IMR-90 (cell line): ENCODE measurements at regions not wholly inside any gene's neighbourhood (a gene's known extent, or its start where the extent isn't known, plus 50 kb on each side); places are given as distances from the start of the nearest gene placed in this dataset.
"Not testable (repeated sequence)": the region's sequence is repeated elsewhere in the genome, so short reads cannot be mapped to it uniquely, and the experiment has no call there.

ENCODE experiments used
- ATAC-seq: fragments of 200-7000 bp; cut with Tn5 transposase; 2 replicates; pipeline ENCODE4 v1.9.1; 2020; ENCODE audit warnings: low read depth, mild to moderate bottlenecking, moderate library complexity
- BruUV-seq: library from RNA; stranded (reverse); fragments of 400-500 nt; replicated peaks from 2 replicates; lab custom pipeline; 2021; lab: Mats Ljungman, UMichigan
- CTCF ChIA-PET: fragments of 300-600 bp; formaldehyde crosslinking; extraction: SDS; loops from one replicate; lab custom pipeline; 2021; ENCODE audit warnings: antibody characterized with exemption; lab: Yijun Ruan, JAX
- POLR2A ChIA-PET: fragments of 300-600 bp; sonication (Branson Sonifier 250); formaldehyde crosslinking; loops from one replicate; lab custom pipeline; 2022; ENCODE audit warnings: antibody characterized with exemption; ENCODE audit not compliant: unreplicated experiment; lab: Charles Lee
- DNase-seq: peaks from one replicate; pipeline ENCODE4 v3.0.0; 2013
- H2AFZ ChIP-seq: replicated peaks from 2 replicates; pipeline ENCODE3; 2013; ENCODE audit warnings: low read length, mild to moderate bottlenecking; ENCODE audit not compliant: poor library complexity
- H2AK5ac ChIP-seq: 2 replicates; pipeline ENCODE4 v1.6.1; 2013; ENCODE audit warnings: low read depth, low read length, inconsistent platforms
- H2AK9ac ChIP-seq: replicated peaks from 2 replicates; pipeline ENCODE3; 2013; ENCODE audit warnings: mild to moderate bottlenecking, low read depth, low read length, moderate library complexity; ENCODE audit not compliant: poor library complexity
- H2BK120ac ChIP-seq: 2 replicates; pipeline ENCODE4 v1.6.1; 2013; ENCODE audit warnings: low read depth, low read length, inconsistent platforms
- H2BK15ac ChIP-seq: 3 replicates; pipeline ENCODE4 v1.6.1; 2013; ENCODE audit warnings: low read depth, low read length, inconsistent platforms
- H2BK20ac ChIP-seq: 2 replicates; pipeline ENCODE4 v1.6.1; 2013; ENCODE audit warnings: low read depth, mild to moderate bottlenecking, inconsistent platforms, low read length, moderate library complexity
- H2BK5ac ChIP-seq: 2 replicates; pipeline ENCODE4 v1.6.1; 2013; ENCODE audit warnings: mild to moderate bottlenecking, low read depth, low read length, inconsistent platforms; ENCODE audit not compliant: poor library complexity, severe bottlenecking
- H3K14ac ChIP-seq: replicated peaks from 2 replicates; pipeline ENCODE4 v1.6.1; 2013; ENCODE audit warnings: low read depth, low read length, inconsistent platforms
- H3K18ac ChIP-seq: 2 replicates; pipeline ENCODE4 v1.6.1; 2013; ENCODE audit warnings: low read depth, low read length, control low read depth
- H3K23ac ChIP-seq: 2 replicates; pipeline ENCODE4 v1.6.1; 2013; ENCODE audit warnings: low read depth, low read length, inconsistent platforms
- H3K27ac ChIP-seq: 2 replicates; pipeline ENCODE4 v1.5.1; 2013; ENCODE audit warnings: mild to moderate bottlenecking, control low read depth, low read length; ENCODE audit not compliant: insufficient read depth
- H3K27me3 ChIP-seq: 2 replicates; pipeline ENCODE4 v1.6.1; 2013; ENCODE audit warnings: low read length; ENCODE audit not compliant: control insufficient read depth, insufficient read depth
- H3K36me3 ChIP-seq: 2 replicates; pipeline ENCODE4 v1.6.1; 2013; ENCODE audit warnings: low read length, mixed read lengths; ENCODE audit not compliant: control insufficient read depth, insufficient read depth
- H3K4ac ChIP-seq: 2 replicates; pipeline ENCODE4 v1.6.1; 2013; ENCODE audit warnings: low read depth, low read length, inconsistent platforms
- H3K4me1 ChIP-seq: 2 replicates; pipeline ENCODE4 v1.6.1; 2013; ENCODE audit warnings: low read length, mixed read lengths; ENCODE audit not compliant: control insufficient read depth, insufficient read depth
- H3K4me2 ChIP-seq: 2 replicates; pipeline ENCODE4 v1.6.1; 2013; ENCODE audit warnings: low read depth, mild to moderate bottlenecking, control low read depth, low read length, moderate library complexity
- H3K4me3 ChIP-seq: 2 replicates; pipeline ENCODE4 v1.5.1; 2013; ENCODE audit warnings: low read depth, mild to moderate bottlenecking, control low read depth, low read length, moderate library complexity; ENCODE audit not compliant: insufficient read depth
- H3K56ac ChIP-seq: 2 replicates; pipeline ENCODE4 v1.6.1; 2013; ENCODE audit warnings: low read length, inconsistent platforms; ENCODE audit not compliant: insufficient read depth; ENCODE audit errors: extremely low read depth
- H3K79me1 ChIP-seq, 2 experiments: 2 replicates each; pipeline ENCODE4 v1.6.1; 2013; ENCODE audit warnings: low read length in 2 of 2, inconsistent platforms in 1 of 2, low read depth in 1 of 2
- H3K9ac ChIP-seq: 2 replicates; pipeline ENCODE4 v1.6.1; 2013; ENCODE audit warnings: low read depth, low read length, control low read depth
- H3K9me1 ChIP-seq: 2 replicates; pipeline ENCODE4 v1.6.1; 2013; ENCODE audit warnings: low read length, inconsistent platforms; ENCODE audit not compliant: insufficient read depth
- H3K9me3 ChIP-seq: 2 replicates; pipeline ENCODE4 v1.6.1; 2013; ENCODE audit warnings: low read length; ENCODE audit not compliant: control insufficient read depth, insufficient read depth
- H4K20me1 ChIP-seq: 2 replicates; pipeline ENCODE4 v1.6.1; 2013; ENCODE audit warnings: low read length, inconsistent platforms; ENCODE audit not compliant: insufficient read depth
- H4K5ac ChIP-seq: 2 replicates; pipeline ENCODE4 v1.6.1; 2013; ENCODE audit warnings: mild to moderate bottlenecking, low read depth, low read length, control low read depth
- H4K8ac ChIP-seq, 2 experiments: 2 replicates each; pipeline ENCODE4 v1.6.1; 2013; ENCODE audit warnings: low read depth in 2 of 2, low read length in 2 of 2, control low read depth in 1 of 2, inconsistent platforms in 1 of 2
- H4K91ac ChIP-seq: 2 replicates; pipeline ENCODE4 v1.6.1; 2013; ENCODE audit warnings: low read depth, low read length, inconsistent platforms; ENCODE audit not compliant: insufficient read depth
- CTCF ChIP-seq: conservative IDR thresholded peaks from 2 replicates; pipeline ENCODE4 v1.5.1; 2012; ENCODE audit warnings: mild to moderate bottlenecking, low read depth, low read length, improper control_type of control experiment
- whole genome bisulfite sequencing, 2 experiments: methylation state at CpG; one replicate each; pipeline versions ENCODE4 v1.1.5 to v1.1.7; 2013; ENCODE audit warnings: missing lambda C conversion rate in 2 of 2; ENCODE audit not compliant: insufficient read length in 1 of 2; ENCODE audit errors: extremely low coverage in 2 of 2; 5-methylcytosine and 5-hydroxymethylcytosine counted together
- dilution Hi-C: fragments of 300-500 bp; cut with HindIII; formaldehyde crosslinking; loops from one replicate; pipeline ENCODE4 v1.14.3; 2018; ENCODE audit warnings: low sequenced_read_pairs; ENCODE audit not compliant: unreplicated experiment
- in situ Hi-C: fragments of 300-500 bp; cut with MboI; formaldehyde crosslinking; loops from 3 replicates; pipeline ENCODE4 v1.14.3; 2019; ENCODE audit warnings: low sequenced_read_pairs, inconsistent platforms, mixed read lengths
- intact Hi-C: fragments of 100-400 bp; cut with micrococcal nuclease; formaldehyde crosslinking; loops from 2 replicates; pipeline ENCODE4 v1.10.0; 2022

- TF ChIP-seq CTCF = no peak
- no peaks in the 10 kb centered on the region for H3K27me3 ChIP-seq
- H3K4me1 ChIP-seq = no peaks in the 10 kb centered on the region
- H4K20me1 ChIP-seq = no peaks in the 10 kb centered on the region
- H4K91ac ChIP-seq = no peak overlapping the region
- no peak overlapping the region for H2AK5ac ChIP-seq
- H2BK5ac ChIP-seq = peak overlapping the region; percentile 10
- no peaks in the 10 kb centered on the region for H3K9me1 ChIP-seq
- no peak overlapping the region for H3K9ac ChIP-seq
- DNase-seq = no peak
- in situ Hi-C loops (no loop called here), intact Hi-C loops (no loop called here), dilution Hi-C loops (no loop called here)
- H3K14ac ChIP-seq = no peak overlapping the region
- CTCF ChIA-PET = no interaction called here
- H4K5ac ChIP-seq = no peak overlapping the region
- WGBS, 2 experiments = 72 to 100% methylated on average over 1 to 38 of the region's 44 CpGs
- POLR2A ChIA-PET = no interaction called here
- H2BK120ac ChIP-seq = no peak overlapping the region
- H2BK15ac ChIP-seq = no peak overlapping the region
- no peak overlapping the region for H3K4me2 ChIP-seq
- no peak overlapping the region for H3K56ac ChIP-seq
- H4K8ac ChIP-seq = no peak overlapping the region
- no TSS peak for BruUV-seq
- ATAC-seq = no peak
- no peak overlapping the region for H3K23ac ChIP-seq
- H3K4ac ChIP-seq = no peak overlapping the region
- peaks cover 32% of the 10 kb centered on the region for H3K9me3 ChIP-seq
- no peak overlapping the region for H2AFZ ChIP-seq
- no peak overlapping the region for H3K27ac ChIP-seq
- H3K36me3 ChIP-seq = no peaks in the 10 kb centered on the region
- H2BK20ac ChIP-seq = no peak overlapping the region
- no peaks in the 10 kb centered on the region for H3K79me1 ChIP-seq
- H3K4me3 ChIP-seq = no peak overlapping the region
- no peak overlapping the region for H2AK9ac ChIP-seq
- H3K18ac ChIP-seq = no peak overlapping the region
Observed at GRCh38 chr22:11598492-11599440, 3929.2 kb upstream of the OR11H1 start.

GRCh38 chr22:11599456-11599855, 3928.5 kb upstream of the OR11H1 start:
- dilution Hi-C loops, H3K23ac ChIP-seq, H4K91ac ChIP-seq, H3K14ac ChIP-seq, H2BK20ac ChIP-seq, H3K4me2 ChIP-seq, H3K4me1 ChIP-seq, DNase-seq, H2BK5ac ChIP-seq, H3K56ac ChIP-seq, H4K8ac ChIP-seq, in situ Hi-C loops, H2BK15ac ChIP-seq, ATAC-seq, H2AK9ac ChIP-seq, H3K4ac ChIP-seq, H3K18ac ChIP-seq, H3K9me1 ChIP-seq, H2BK120ac ChIP-seq, H4K5ac ChIP-seq, H3K79me1 ChIP-seq, H3K27ac ChIP-seq, POLR2A ChIA-PET, CTCF ChIA-PET, H3K9ac ChIP-seq, H3K36me3 ChIP-seq, H2AK5ac ChIP-seq, H4K20me1 ChIP-seq, intact Hi-C loops, BruUV-seq, H2AFZ ChIP-seq, H3K4me3 ChIP-seq, H3K27me3 ChIP-seq: not testable (repeated sequence)
- peaks cover 32% of the 10 kb centered on the region for H3K9me3 ChIP-seq
- WGBS, 2 experiments = no CpG with 5 or more reads among the region's 19 CpGs
